Adrenal gland (tissue), 9 donors: ENCODE measurements at regions not wholly inside any gene's neighbourhood (a gene's known extent, or its start where the extent isn't known, plus 50 kb on each side); places are given as distances from the start of the nearest gene placed in this dataset.

Experiments
- DNase-seq, 7 donors: peaks; one replicate each; pipeline ENCODE4 v3.0.0-alpha.2; 2019 to 2020
- H3K27ac ChIP-seq, 5 donors: fragments of 200-600 bp; sonication (generic) in 4 of 5; 1 replicate in 3 of 5; 2 replicates in 2 of 5; pipeline versions ENCODE4 v1.5.1 to v1.8.0; 2016 to 2020; ENCODE audit warnings: mild to moderate bottlenecking in 1 of 5
- H3K27me3 ChIP-seq: fragments of 200-600 bp; 2 replicates; pipeline ENCODE4 v1.8.0; 2021
- H3K36me3 ChIP-seq, 2 donors: fragments of 200-600 bp; replicated peaks in 1 of 2; 1 replicate in 1 of 2; 2 replicates in 1 of 2; pipeline versions ENCODE4 v1.5.1 to v1.8.0; 2018 to 2022
- H3K4me1 ChIP-seq, 2 donors: fragments of 200-600 bp; replicated peaks in 1 of 2; 1 replicate in 1 of 2; 2 replicates in 1 of 2; pipeline versions ENCODE4 v1.5.1 to v1.8.0; 2018 to 2021
- H3K4me3 ChIP-seq, 4 donors: fragments of 200-600 bp; sonication (generic) in 3 of 4; one replicate each; pipeline ENCODE4 v1.5.1; 2016 to 2018
- H3K9me3 ChIP-seq, 3 donors: fragments of 200-600 bp; sonication (generic) in 1 of 3; replicated peaks in 1 of 3; 1 replicate in 2 of 3; 2 replicates in 1 of 3; pipeline versions ENCODE4 v1.5.1 to v1.8.0; 2016 to 2021
- CTCF ChIP-seq, 6 experiments: fragments of 450-650 bp in 4 of 6; fragments of 200-600 bp in 2 of 6; sonication (generic) in 1 of 6; IDR thresholded peaks; 1 replicate in 5 of 6; 2 replicates in 1 of 6; pipeline versions ENCODE4 v1.5.1 to v1.8.0; 2016 to 2021; ENCODE audit warnings: antibody characterized with exemption in 6 of 6, mild to moderate bottlenecking in 2 of 6, moderate library complexity in 1 of 6
- POLR2A ChIP-seq, 2 donors: fragments of 450-650 bp; IDR thresholded peaks; one replicate each; pipeline ENCODE4 v1.6.1; 2017; ENCODE audit warnings: antibody characterized with exemption in 2 of 2, mild to moderate bottlenecking in 2 of 2, moderate library complexity in 1 of 2
- WGBS, 4 donors: extraction: QIAGEN DNeasy Blood & Tissue Kit in 2 of 4; methylation state at CpG; one replicate each; pipeline versions ENCODE4 v1.1.5 to v1.1.7; 2013 to 2017; 5-methylcytosine and 5-hydroxymethylcytosine counted together
- intact Hi-C, 2 donors: fragments of 100-400 bp; cut with DNase I; formaldehyde crosslinking; loops; one replicate each; pipeline versions ENCODE4 v1.14.1 to v1.15.0; 2022 to 2023
- donor health status: healthy with polysubstance abuse.
- donor health status: Bipolar disorder and iron deficiency.
- donor health status: DM: yes; HTN: yes; CAD: no.
- donor health status: DM: no; HTN: no; CAD: no.
- donor health status: DM: no; HTN: no; CAD: no.

- Histone ChIP-seq H3K27me3 (no peaks in the 10 kb centered on the region), H3K9me3 (no peaks in the 10 kb centered on the region), H3K27ac (no peak overlapping the region), H3K4me1 (no peaks in the 10 kb centered on the region), H3K4me3 (no peak overlapping the region), H3K36me3 (no peaks in the 10 kb centered on the region)
- intact Hi-C loops = no loop called here
- 69 to 79% (median 79%) methylated on average over 2 of the region's 2 CpGs for WGBS, 4 donors
- DNase-seq = no peak
- no peak for TF ChIP-seq CTCF (IDR thresholded peaks at IDR 0.05)
- no peak for TF ChIP-seq POLR2A (IDR thresholded peaks at IDR 0.05)
Measured at GRCh38 chr18:30572214-30572613, 470.3 kb downstream of the DSC3 start.

- Histone ChIP-seq H3K36me3 (no peaks in the 10 kb centered on the region), H3K9me3 (no peaks in the 10 kb centered on the region), H3K27ac (no peak overlapping the region), H3K4me1 (no peaks in the 10 kb centered on the region), H3K27me3 (no peaks in the 10 kb centered on the region), H3K4me3 (no peak overlapping the region)
- intact Hi-C loops = no loop called here
- WGBS, 4 donors = 63 to 79% (median 76%) methylated on average over 5 of the region's 5 CpGs
- DNase-seq = no peak
- TF ChIP-seq POLR2A (IDR thresholded peaks at IDR 0.05) = no peak
- no peak for TF ChIP-seq CTCF (IDR thresholded peaks at IDR 0.05)
Measured at GRCh38 chr18:30568333-30568732, 474.2 kb downstream of the DSC3 start.

- 39 to 44% (median 42%) methylated on average over 1 of the region's 1 CpG for WGBS, 4 donors
- Histone ChIP-seq H3K27me3 (no peaks in the 10 kb centered on the region), H3K36me3 (no peaks in the 10 kb centered on the region), H3K27ac (no peak overlapping the region), H3K4me3 (no peak overlapping the region), H3K4me1 (no peaks in the 10 kb centered on the region), H3K9me3 (no peaks in the 10 kb centered on the region)
- intact Hi-C loops = no loop called here
- TF ChIP-seq POLR2A (IDR thresholded peaks at IDR 0.05) (no peak), CTCF (IDR thresholded peaks at IDR 0.05) (no peak)
- DNase-seq = no peak
Measured at GRCh38 chr18:30566877-30567276, 475.7 kb downstream of the DSC3 start.

- TF ChIP-seq POLR2A (IDR thresholded peaks at IDR 0.05) = no peak
- TF ChIP-seq CTCF (IDR thresholded peaks at IDR 0.05) = no peak
- no peak for DNase-seq
- WGBS, 4 donors = 20 to 45% (median 40%) methylated on average over 1 of the region's 1 CpG
- Histone ChIP-seq H3K36me3 (no peaks in the 10 kb centered on the region), H3K27ac (no peak overlapping the region), H3K4me3 (no peak overlapping the region), H3K27me3 (no peaks in the 10 kb centered on the region), H3K9me3 (no peaks in the 10 kb centered on the region), H3K4me1 (no peaks in the 10 kb centered on the region)
- intact Hi-C loops = no loop called here
Measured at GRCh38 chr18:30562231-30562630, 480.3 kb downstream of the DSC3 start.
